ENCODE measurements at regions not wholly inside any gene's neighbourhood (a gene's known extent, or its start where the extent isn't known, plus 50 kb on each side); places are given as distances from the start of the nearest gene placed in this dataset.

GRCh38 chr20:57779401-57780003 is 69.7 kb upstream of the PMEPA1 start:
- POLR2A ChIA-PET (ENCODE audit: low non-redundant PET): no interaction called here
- TF ChIP-seq CTCF (conservative IDR thresholded peaks at IDR 0.05; ENCODE audit: low read depth, low read length) (no peak), EZH2 (IDR thresholded peaks at IDR 0.05; ENCODE audit: borderline replicate concordance, low read depth, low read length, poor library complexity, severe bottlenecking) (no peak)
- H3K36me3 ChIP-seq (ENCODE audit: insufficient read depth, low read length, poor library complexity, severe bottlenecking): no peaks in the 10 kb centered on the region
- H3K4me1 ChIP-seq (ENCODE audit: insufficient read depth, low read length, poor library complexity, severe bottlenecking): no peaks in the 10 kb centered on the region
- H3K27ac ChIP-seq (ENCODE audit: low read depth, low read length, poor library complexity, severe bottlenecking): no peak overlapping the region
- no peak overlapping the region for H3K4me3 ChIP-seq (ENCODE audit: low read depth, low read length, poor library complexity, severe bottlenecking)
- intact Hi-C loops (cut with micrococcal nuclease; ENCODE audit: unreplicated experiment): no loop called here
- no peak for DNase-seq (ENCODE audit: low spot score)
- H3K27me3 ChIP-seq (replicated peaks; ENCODE audit: insufficient read depth, low read depth, low read length, poor library complexity): no peaks in the 10 kb centered on the region
- no TSS peak for BruUV-seq (replicated peaks)
- CTCF ChIA-PET: no interaction called here
- H3K9me3 ChIP-seq (ENCODE audit: low read depth, low read length, poor library complexity, severe bottlenecking): no peaks in the 10 kb centered on the region

- Histone ChIP-seq H3K27ac (ENCODE audit: low read depth, low read length, poor library complexity, severe bottlenecking) (no peak overlapping the region), H3K4me3 (ENCODE audit: low read depth, low read length, poor library complexity, severe bottlenecking) (no peak overlapping the region), H3K4me1 (ENCODE audit: insufficient read depth, low read length, poor library complexity, severe bottlenecking) (no peaks in the 10 kb centered on the region), H3K9me3 (ENCODE audit: low read depth, low read length, poor library complexity, severe bottlenecking) (no peaks in the 10 kb centered on the region), H3K36me3 (ENCODE audit: insufficient read depth, low read length, poor library complexity, severe bottlenecking) (no peaks in the 10 kb centered on the region), H3K27me3 (replicated peaks; ENCODE audit: insufficient read depth, low read depth, low read length, poor library complexity) (no peaks in the 10 kb centered on the region)
- no TSS peak for BruUV-seq (replicated peaks)
- intact Hi-C loops (cut with micrococcal nuclease; ENCODE audit: unreplicated experiment): no loop called here
- ChIA-PET CTCF (interaction anchor here (0.7 kb wide), 1 partner anchor 32 kb away, joined by 4 read pairs; no protein-coding TSS in a partner anchor), POLR2A (ENCODE audit: low non-redundant PET) (no interaction called here)
- TF ChIP-seq EZH2 (IDR thresholded peaks at IDR 0.05; ENCODE audit: borderline replicate concordance, low read depth, low read length, poor library complexity, severe bottlenecking) (no peak), CTCF (conservative IDR thresholded peaks at IDR 0.05; ENCODE audit: low read depth, low read length) (no peak)
- DNase-seq (ENCODE audit: low spot score): no peak
Measured at GRCh38 chr20:57777911-57778310, 68.1 kb upstream of the PMEPA1 start.

- no peak overlapping the region for H3K27ac ChIP-seq (ENCODE audit: low read depth, low read length, poor library complexity, severe bottlenecking)
- BruUV-seq (replicated peaks): no TSS peak
- H3K4me3 ChIP-seq (ENCODE audit: low read depth, low read length, poor library complexity, severe bottlenecking): no peak overlapping the region
- no peaks in the 10 kb centered on the region for H3K27me3 ChIP-seq (replicated peaks; ENCODE audit: insufficient read depth, low read depth, low read length, poor library complexity)
- DNase-seq (ENCODE audit: low spot score): no peak
- intact Hi-C loops (cut with micrococcal nuclease; ENCODE audit: unreplicated experiment): no loop called here
- no peak for TF ChIP-seq CTCF (conservative IDR thresholded peaks at IDR 0.05; ENCODE audit: low read depth, low read length)
- no peak for TF ChIP-seq EZH2 (IDR thresholded peaks at IDR 0.05; ENCODE audit: borderline replicate concordance, low read depth, low read length, poor library complexity, severe bottlenecking)
- ChIA-PET POLR2A (ENCODE audit: low non-redundant PET) (interaction anchor here (0.5 kb wide), 1 partner anchor 1288 kb away, joined by 3 read pairs; no protein-coding TSS in a partner anchor), CTCF (no interaction called here)
- H3K9me3 ChIP-seq (ENCODE audit: low read depth, low read length, poor library complexity, severe bottlenecking): no peaks in the 10 kb centered on the region
- H3K4me1 ChIP-seq (ENCODE audit: insufficient read depth, low read length, poor library complexity, severe bottlenecking): no peaks in the 10 kb centered on the region
- no peaks in the 10 kb centered on the region for H3K36me3 ChIP-seq (ENCODE audit: insufficient read depth, low read length, poor library complexity, severe bottlenecking)
Measured at GRCh38 chr20:57774951-57775350, 65.1 kb upstream of the PMEPA1 start.
